NB4 (cell line): ENCODE measurements at regions not wholly inside any gene's neighbourhood (a gene's known extent, or its start where the extent isn't known, plus 50 kb on each side); places are given as distances from the start of the nearest gene placed in this dataset.
"Not testable (repeated sequence)": the region's sequence is repeated elsewhere in the genome, so short reads cannot be mapped to it uniquely, and the experiment has no call there.

Source experiments
- DNase-seq: peaks from one replicate; pipeline ENCODE4 v3.0.0; 2010; ENCODE audit warnings: low read depth
- H3K4me3 ChIP-seq: one replicate; pipeline ENCODE4 v1.5.1; 2011; ENCODE audit warnings: mild to moderate bottlenecking, low read depth, low read length, moderate library complexity
- MYC ChIP-seq: IDR thresholded peaks from 2 replicates; pipeline ENCODE4 v1.6.1; 2011; ENCODE audit warnings: low read depth, low read length
- POLR2A ChIP-seq: IDR thresholded peaks from 2 replicates; pipeline ENCODE4 v1.6.1; 2011; ENCODE audit warnings: mild to moderate bottlenecking; ENCODE audit not compliant: insufficient read length; ENCODE audit errors: extremely low read depth
- TF ChIP-seq, protein P1 (sequence below): IDR thresholded peaks from one replicate; pipeline ENCODE4 v1.5.1; 2012; ENCODE audit warnings: low read depth, low read length
- TF ChIP-seq, protein P2 (sequence below): IDR thresholded peaks from 2 replicates; pipeline ENCODE4 v1.6.1; 2011; ENCODE audit warnings: low read depth, low read length

DNA sequence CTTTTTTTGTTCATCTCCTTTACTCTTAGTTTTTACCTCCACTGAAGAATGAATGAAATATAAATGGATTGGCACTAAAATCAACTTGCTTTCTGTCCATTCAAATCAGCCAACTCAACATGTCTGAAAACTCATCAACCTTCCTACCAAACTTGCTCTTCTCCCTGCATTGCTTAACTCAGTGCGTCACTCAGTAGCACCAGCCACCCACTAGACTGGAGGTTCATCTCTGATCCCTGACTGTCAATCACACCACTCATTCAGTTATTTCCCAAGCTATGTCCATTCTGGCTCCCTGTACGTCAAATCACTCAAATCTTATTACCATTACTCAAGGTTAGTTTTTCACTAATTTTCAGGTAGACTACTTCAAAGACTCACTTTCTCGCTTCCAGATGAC is 75.2 kb upstream of the RBMS1 start:
- DNase-seq = no peak

DNA sequence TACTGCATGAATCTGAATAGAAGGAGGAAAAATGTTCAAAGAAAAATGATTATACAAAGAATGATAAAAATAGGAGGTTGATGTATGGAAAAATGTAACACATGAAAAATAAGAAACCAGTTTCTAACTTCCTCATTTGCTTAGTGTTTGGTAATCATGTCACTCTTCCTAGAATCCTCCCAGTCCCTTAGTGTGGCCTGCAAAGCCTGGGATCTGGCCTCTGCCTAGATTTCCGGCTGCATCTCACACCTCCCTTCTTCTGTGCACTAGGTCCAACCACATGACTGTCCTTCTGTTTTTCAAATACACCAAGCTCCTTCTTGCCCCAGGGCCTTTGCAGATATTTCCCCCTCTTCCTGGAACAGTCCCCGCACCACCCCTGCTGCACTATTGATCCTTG is 76.8 kb upstream of the RBMS1 start:
- peak; percentile 63 for DNase-seq
- TF ChIP-seq MYC (no peak), POLR2A (no peak)
- TF ChIP-seq, protein P1, sequence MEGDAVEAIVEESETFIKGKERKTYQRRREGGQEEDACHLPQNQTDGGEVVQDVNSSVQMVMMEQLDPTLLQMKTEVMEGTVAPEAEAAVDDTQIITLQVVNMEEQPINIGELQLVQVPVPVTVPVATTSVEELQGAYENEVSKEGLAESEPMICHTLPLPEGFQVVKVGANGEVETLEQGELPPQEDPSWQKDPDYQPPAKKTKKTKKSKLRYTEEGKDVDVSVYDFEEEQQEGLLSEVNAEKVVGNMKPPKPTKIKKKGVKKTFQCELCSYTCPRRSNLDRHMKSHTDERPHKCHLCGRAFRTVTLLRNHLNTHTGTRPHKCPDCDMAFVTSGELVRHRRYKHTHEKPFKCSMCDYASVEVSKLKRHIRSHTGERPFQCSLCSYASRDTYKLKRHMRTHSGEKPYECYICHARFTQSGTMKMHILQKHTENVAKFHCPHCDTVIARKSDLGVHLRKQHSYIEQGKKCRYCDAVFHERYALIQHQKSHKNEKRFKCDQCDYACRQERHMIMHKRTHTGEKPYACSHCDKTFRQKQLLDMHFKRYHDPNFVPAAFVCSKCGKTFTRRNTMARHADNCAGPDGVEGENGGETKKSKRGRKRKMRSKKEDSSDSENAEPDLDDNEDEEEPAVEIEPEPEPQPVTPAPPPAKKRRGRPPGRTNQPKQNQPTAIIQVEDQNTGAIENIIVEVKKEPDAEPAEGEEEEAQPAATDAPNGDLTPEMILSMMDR = no peak
- TF ChIP-seq, protein P2, sequence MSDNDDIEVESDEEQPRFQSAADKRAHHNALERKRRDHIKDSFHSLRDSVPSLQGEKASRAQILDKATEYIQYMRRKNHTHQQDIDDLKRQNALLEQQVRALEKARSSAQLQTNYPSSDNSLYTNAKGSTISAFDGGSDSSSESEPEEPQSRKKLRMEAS = no peak

More for the DNA sequence above, 75.2 kb upstream of the RBMS1 start:
- H3K4me3 ChIP-seq = no peak overlapping the region
- TF ChIP-seq, protein P1 = no peak
- TF ChIP-seq MYC (no peak), POLR2A (no peak)
- TF ChIP-seq, protein P2 = no peak

DNA sequence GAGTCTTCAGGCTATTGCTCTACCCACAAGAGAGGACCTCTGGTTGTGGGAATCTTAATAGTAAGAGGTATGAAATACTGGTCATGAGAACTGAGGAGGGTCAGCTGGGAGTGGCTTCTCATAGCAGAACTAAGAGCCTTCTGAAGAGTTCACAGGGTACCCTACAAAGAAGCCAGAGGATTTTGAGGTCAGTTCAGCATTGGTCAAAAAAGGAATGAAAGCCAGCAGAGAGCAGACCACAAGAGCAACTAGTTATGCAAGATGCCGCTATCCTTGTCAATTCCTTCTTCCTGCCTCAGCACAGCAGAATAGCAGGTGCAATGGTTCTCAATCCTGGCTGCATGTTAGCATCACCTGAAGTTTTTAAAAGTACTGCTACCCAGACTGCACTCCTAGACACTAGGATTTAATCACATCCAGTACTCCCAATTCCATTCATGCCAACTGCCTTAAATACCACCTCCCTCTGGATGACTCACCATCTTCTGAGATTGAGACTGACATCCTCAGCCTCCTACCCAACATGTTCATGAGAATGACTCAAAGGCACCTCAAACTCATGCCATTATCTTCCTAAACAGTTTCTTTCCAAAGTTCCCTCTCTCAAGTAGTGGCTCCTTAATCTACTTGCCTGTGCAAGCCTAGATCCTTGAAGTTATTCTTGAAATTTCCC is 81.0 kb upstream of the RBMS1 start:
- peak; percentile 64 for DNase-seq
- TF ChIP-seq POLR2A (no peak), MYC (no peak)
- TF ChIP-seq, protein P1 = no peak
- no peak overlapping the region for H3K4me3 ChIP-seq

More for the DNA sequence above, 76.8 kb upstream of the RBMS1 start:
- H3K4me3 ChIP-seq = no peak overlapping the region

DNA sequence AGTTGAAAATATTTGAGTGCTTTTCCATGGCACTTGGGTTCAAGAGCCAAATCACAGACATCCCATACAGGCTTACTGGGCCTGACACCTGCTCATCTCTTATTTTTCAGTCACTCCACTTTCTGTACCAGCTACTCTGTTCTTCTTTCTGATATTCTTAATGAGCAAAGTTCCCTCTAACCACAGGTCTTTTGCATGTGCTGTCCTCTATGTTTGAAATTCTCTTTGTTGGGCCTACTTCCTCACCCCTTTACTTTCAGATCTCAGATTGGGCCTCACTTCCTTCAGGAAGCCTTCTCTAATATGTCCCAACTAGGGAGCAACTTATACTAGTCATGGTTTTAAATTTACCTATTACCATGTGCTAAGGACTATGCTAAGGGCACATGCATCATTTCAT is 81.8 kb upstream of the RBMS1 start:
- DNase-seq = no peak
- H3K4me3 ChIP-seq = no peak overlapping the region
- TF ChIP-seq POLR2A (no peak), MYC (no peak)
- TF ChIP-seq, protein P2 = no peak

DNA sequence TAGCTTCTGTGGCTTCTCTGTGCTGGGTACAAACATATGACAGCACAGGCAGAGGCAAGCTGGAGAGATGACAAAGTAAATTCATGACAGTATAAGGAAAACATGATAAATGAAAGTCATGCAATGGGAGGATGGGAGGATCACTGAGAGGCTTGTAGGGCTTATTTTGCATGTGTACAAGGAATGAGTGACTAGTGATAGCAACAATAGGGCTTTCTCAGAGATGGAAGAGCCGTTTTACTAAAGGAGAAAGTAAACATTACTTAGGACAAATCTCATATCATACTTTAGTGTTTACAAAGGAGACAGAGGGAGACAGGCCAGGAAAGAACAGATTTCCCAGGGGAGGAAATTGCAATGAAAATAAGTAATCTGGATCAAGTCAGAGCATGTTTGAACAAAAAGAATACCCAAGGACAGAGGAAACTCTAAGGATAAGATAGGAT is 82.5 kb upstream of the RBMS1 start:
- no peak overlapping the region for H3K4me3 ChIP-seq
- TF ChIP-seq, protein P2 = no peak
- TF ChIP-seq MYC = no peak
- TF ChIP-seq POLR2A = no peak
- TF ChIP-seq, protein P1 = no peak
- no peak for DNase-seq

DNA sequence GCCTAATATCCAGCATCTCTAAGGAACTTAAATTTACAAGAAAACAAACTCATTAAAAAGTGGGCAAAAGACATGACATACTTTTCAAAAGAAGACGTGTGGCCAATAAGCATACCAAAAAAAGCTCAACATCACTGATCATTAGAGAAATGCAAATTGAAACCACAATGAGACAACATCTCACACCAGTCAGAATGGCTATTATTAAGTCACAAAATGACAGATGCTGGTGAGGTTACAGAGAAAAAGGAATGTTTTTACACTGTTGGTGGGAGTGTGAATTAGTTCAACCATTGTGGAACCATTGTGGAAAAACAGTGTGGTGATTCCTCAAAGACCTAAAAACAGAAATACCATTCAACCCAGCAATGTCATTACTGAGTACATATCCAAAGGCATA is 83.5 kb upstream of the RBMS1 start:
- H3K4me3 ChIP-seq, DNase-seq: not testable (repeated sequence)

DNA sequence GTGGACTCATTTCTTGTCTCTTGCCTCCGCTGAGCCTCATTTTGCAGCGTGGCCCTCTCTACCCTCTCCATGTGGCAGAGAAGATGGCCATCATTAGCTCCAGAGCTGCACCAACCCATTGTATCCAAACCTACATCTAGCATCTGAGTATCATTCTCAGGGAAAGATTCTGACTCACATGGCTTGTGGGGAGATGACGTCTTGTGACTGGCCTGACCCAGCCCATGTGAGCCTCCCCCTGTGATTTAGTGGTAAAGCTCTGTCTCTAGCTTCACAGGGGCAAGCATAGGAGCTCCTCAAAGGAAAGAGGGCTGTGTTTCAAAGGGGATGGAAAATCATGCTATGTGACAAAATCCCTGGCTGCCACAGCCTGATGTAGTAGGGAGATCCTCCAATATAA is 87.4 kb upstream of the RBMS1 start:
- H3K4me3 ChIP-seq = no peak overlapping the region
- TF ChIP-seq, protein P1 = no peak
- no peak for TF ChIP-seq MYC
- TF ChIP-seq, protein P2 = no peak
- no peak for TF ChIP-seq POLR2A
- DNase-seq = no peak
